GM23338 (cell line): ENCODE measurements at regions not wholly inside any gene's neighbourhood (a gene's known extent, or its start where the extent isn't known, plus 50 kb on each side); places are given as distances from the start of the nearest gene placed in this dataset.

Source experiments
- CREB1 ChIP-seq: fragments of 250-450 bp; sonication (Bioruptor Pico); IDR thresholded peaks from 2 replicates; pipeline ENCODE4 v1.5.0; 2020; ENCODE audit warnings: low read depth, mild to moderate bottlenecking, moderate library complexity
- EZH2 ChIP-seq: fragments of 200-600 bp; sonication (generic); IDR thresholded peaks from one replicate; pipeline ENCODE4 v1.8.0; 2017; ENCODE audit warnings: antibody characterized with exemption, mild to moderate bottlenecking, low read depth; ENCODE audit not compliant: unreplicated experiment
- EZH2phosphoT487 ChIP-seq: fragments of 200-600 bp; sonication (generic); IDR thresholded peaks from one replicate; pipeline ENCODE4 v1.8.1; 2018; ENCODE audit warnings: antibody characterized with exemption; ENCODE audit not compliant: unreplicated experiment
- JUNB ChIP-seq: IDR thresholded peaks from one replicate; pipeline ENCODE4 v1.6.1; 2016; ENCODE audit warnings: antibody characterized with exemption; ENCODE audit not compliant: unreplicated experiment
- NANOG ChIP-seq: IDR thresholded peaks from 2 replicates; pipeline ENCODE4 v1.6.1; 2016; ENCODE audit warnings: antibody characterized with exemption, borderline replicate concordance
- POLR2AphosphoS5 ChIP-seq: IDR thresholded peaks from 2 replicates; pipeline ENCODE4 v1.6.1; 2016; ENCODE audit warnings: antibody characterized with exemption, low read depth
- STAT1 ChIP-seq: IDR thresholded peaks from one replicate; pipeline ENCODE4 v1.6.1; 2016; ENCODE audit warnings: antibody characterized with exemption; ENCODE audit not compliant: unreplicated experiment
- ZNF462 ChIP-seq: fragments of 250-450 bp; sonication (Bioruptor Pico); IDR thresholded peaks from 2 replicates; pipeline ENCODE4 v1.5.0; 2020; ENCODE audit warnings: mild to moderate bottlenecking, moderate library complexity
- TF ChIP-seq, protein P1 (sequence below), 2 experiments: fragments of 200-600 bp in 1 of 2; sonication (generic) in 1 of 2; conservative IDR thresholded peaks; 2 replicates each; pipeline versions ENCODE4 v1.5.1 to v1.6.1; 2016 to 2017; ENCODE audit warnings: antibody characterized with exemption in 2 of 2, low read depth in 2 of 2, mild to moderate bottlenecking in 2 of 2, moderate library complexity in 1 of 2
- TF ChIP-seq, protein P2 (sequence below): IDR thresholded peaks from one replicate; pipeline ENCODE4 v1.6.1; 2018; ENCODE audit warnings: antibody characterized with exemption; ENCODE audit not compliant: unreplicated experiment
- TF ChIP-seq, protein P3 (sequence below): IDR thresholded peaks from 2 replicates; pipeline ENCODE4 v1.6.1; 2016; ENCODE audit warnings: antibody characterized with exemption

DNA sequence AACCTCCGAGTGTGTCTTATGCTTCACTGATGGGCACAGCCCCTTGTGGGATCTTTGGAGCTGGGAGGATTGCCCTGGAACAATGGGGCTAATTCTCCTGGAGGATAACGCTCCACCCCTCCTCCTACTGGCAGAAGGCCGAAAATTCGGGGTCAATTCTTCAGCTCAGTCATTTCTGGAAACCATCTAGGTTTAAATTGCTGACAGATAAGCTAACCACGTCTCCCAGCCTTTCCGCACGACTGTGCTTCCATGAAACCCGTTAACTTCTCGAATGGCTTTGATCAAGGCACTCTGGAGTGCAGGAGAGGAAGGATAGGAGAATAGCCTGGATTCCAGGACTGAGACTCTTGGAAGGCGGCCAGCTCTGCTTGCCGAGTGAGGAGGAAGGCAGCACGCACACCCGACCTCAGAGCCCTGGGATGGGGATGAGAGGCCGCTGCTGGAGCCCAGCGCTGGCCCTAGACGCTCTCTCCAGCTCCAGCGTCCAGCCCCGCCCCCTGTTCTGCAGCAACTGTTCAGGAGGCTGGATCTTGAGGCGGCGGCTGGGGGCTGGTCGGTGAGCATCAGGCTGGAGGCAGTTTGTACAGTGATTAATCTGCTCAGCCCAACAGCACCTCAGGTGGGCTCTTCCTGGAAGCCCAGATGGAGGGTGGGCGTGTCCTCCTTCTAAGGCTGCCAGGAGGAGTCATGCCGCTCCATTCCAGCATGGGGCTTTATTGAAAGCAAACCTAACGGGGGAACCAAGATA is 176.7 kb upstream of the NCAM1 start:
- TF ChIP-seq, protein P1, sequence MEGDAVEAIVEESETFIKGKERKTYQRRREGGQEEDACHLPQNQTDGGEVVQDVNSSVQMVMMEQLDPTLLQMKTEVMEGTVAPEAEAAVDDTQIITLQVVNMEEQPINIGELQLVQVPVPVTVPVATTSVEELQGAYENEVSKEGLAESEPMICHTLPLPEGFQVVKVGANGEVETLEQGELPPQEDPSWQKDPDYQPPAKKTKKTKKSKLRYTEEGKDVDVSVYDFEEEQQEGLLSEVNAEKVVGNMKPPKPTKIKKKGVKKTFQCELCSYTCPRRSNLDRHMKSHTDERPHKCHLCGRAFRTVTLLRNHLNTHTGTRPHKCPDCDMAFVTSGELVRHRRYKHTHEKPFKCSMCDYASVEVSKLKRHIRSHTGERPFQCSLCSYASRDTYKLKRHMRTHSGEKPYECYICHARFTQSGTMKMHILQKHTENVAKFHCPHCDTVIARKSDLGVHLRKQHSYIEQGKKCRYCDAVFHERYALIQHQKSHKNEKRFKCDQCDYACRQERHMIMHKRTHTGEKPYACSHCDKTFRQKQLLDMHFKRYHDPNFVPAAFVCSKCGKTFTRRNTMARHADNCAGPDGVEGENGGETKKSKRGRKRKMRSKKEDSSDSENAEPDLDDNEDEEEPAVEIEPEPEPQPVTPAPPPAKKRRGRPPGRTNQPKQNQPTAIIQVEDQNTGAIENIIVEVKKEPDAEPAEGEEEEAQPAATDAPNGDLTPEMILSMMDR (conservative IDR thresholded peaks at IDR 0.05; ENCODE audit: low read depth in 2 of 2): peak; percentile 30 to 35; a peak in 3 of 4 replicates
- TF ChIP-seq POLR2AphosphoS5 (no peak), EZH2 (no peak), EZH2phosphoT487 (no peak), NANOG (no peak), ZNF462 (CRISPR knock-in tag) (no peak), STAT1 (no peak), JUNB (no peak), CREB1 (CRISPR knock-in tag) (no peak)
- TF ChIP-seq, protein P2, sequence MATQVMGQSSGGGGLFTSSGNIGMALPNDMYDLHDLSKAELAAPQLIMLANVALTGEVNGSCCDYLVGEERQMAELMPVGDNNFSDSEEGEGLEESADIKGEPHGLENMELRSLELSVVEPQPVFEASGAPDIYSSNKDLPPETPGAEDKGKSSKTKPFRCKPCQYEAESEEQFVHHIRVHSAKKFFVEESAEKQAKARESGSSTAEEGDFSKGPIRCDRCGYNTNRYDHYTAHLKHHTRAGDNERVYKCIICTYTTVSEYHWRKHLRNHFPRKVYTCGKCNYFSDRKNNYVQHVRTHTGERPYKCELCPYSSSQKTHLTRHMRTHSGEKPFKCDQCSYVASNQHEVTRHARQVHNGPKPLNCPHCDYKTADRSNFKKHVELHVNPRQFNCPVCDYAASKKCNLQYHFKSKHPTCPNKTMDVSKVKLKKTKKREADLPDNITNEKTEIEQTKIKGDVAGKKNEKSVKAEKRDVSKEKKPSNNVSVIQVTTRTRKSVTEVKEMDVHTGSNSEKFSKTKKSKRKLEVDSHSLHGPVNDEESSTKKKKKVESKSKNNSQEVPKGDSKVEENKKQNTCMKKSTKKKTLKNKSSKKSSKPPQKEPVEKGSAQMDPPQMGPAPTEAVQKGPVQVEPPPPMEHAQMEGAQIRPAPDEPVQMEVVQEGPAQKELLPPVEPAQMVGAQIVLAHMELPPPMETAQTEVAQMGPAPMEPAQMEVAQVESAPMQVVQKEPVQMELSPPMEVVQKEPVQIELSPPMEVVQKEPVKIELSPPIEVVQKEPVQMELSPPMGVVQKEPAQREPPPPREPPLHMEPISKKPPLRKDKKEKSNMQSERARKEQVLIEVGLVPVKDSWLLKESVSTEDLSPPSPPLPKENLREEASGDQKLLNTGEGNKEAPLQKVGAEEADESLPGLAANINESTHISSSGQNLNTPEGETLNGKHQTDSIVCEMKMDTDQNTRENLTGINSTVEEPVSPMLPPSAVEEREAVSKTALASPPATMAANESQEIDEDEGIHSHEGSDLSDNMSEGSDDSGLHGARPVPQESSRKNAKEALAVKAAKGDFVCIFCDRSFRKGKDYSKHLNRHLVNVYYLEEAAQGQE: no peak
- TF ChIP-seq, protein P3, sequence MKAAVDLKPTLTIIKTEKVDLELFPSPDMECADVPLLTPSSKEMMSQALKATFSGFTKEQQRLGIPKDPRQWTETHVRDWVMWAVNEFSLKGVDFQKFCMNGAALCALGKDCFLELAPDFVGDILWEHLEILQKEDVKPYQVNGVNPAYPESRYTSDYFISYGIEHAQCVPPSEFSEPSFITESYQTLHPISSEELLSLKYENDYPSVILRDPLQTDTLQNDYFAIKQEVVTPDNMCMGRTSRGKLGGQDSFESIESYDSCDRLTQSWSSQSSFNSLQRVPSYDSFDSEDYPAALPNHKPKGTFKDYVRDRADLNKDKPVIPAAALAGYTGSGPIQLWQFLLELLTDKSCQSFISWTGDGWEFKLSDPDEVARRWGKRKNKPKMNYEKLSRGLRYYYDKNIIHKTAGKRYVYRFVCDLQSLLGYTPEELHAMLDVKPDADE: no peak
